HepG2 (cell line): ENCODE measurements at regions not wholly inside any gene's neighbourhood (a gene's known extent, or its start where the extent isn't known, plus 50 kb on each side); places are given as distances from the start of the nearest gene placed in this dataset.

Experiments
- ATAC-seq: fragments of 200-7000 bp; cut with Tn5 transposase; 3 replicates; pipeline ENCODE4 v1.9.1; 2020; ENCODE audit warnings: mild to moderate bottlenecking, moderate library complexity
- BruUV-seq: library from RNA; stranded (reverse); fragments of 400-500 nt; replicated peaks from 2 replicates; lab custom pipeline; 2021; lab: Mats Ljungman, UMichigan
- CTCF ChIA-PET: fragments of 300-600 bp; formaldehyde crosslinking; extraction: SDS; loops from one replicate; lab custom pipeline; 2021; ENCODE audit warnings: low total read pairs, inconsistent platforms, low intra/inter-chr PET ratio; lab: Yijun Ruan, JAX
- POLR2A ChIA-PET: fragments of 350-600 bp; sonication (Branson Sonifier 250); formaldehyde crosslinking; loops from one replicate; lab custom pipeline; 2020; ENCODE audit warnings: antibody characterized with exemption, inconsistent platforms; lab: Yijun Ruan, JAX
- DNase-seq: peaks from one replicate; pipeline ENCODE4 v3.0.0-alpha.2; 2015; ENCODE audit warnings: low spot score
- FAIRE-seq: peaks from 3 replicates; lab custom pipeline; 2011; peaks lifted over from hg19 to GRCh38; lab: Jason Lieb, UNC
- H2AFZ ChIP-seq: one replicate; pipeline ENCODE4 v1.6.1; 2011; ENCODE audit warnings: low read length, inconsistent platforms
- H3K27ac ChIP-seq: fragments of 300-600 bp; 3 replicates; pipeline ENCODE4 v1.8.0; 2011; ENCODE audit warnings: mixed run types, mild to moderate bottlenecking, mixed read lengths, low read length, inconsistent platforms; ENCODE audit not compliant: insufficient read depth; ENCODE audit errors: extremely low read length
- H3K27me3 ChIP-seq, 2 experiments: fragments of 200-600 bp in 1 of 2; 2 replicates in 1 of 2; 3 replicates in 1 of 2; pipeline versions ENCODE4 v1.6.0 to v1.8.0; 2011; ENCODE audit warnings: low read length in 2 of 2, mild to moderate bottlenecking in 2 of 2, moderate library complexity in 2 of 2, inconsistent platforms in 1 of 2; ENCODE audit not compliant: insufficient read depth in 2 of 2, control insufficient read depth in 1 of 2
- H3K36me3 ChIP-seq, 2 experiments: fragments of 200-600 bp in 1 of 2; replicated peaks in 1 of 2; 2 replicates in 1 of 2; 3 replicates in 1 of 2; pipeline versions ENCODE4 v1.5.1 to v1.8.0; 2011; ENCODE audit warnings: low read length in 2 of 2, inconsistent platforms in 1 of 2; ENCODE audit not compliant: insufficient read depth in 2 of 2, control insufficient read depth in 1 of 2
- H3K4me1 ChIP-seq: 2 replicates; pipeline ENCODE4 v1.5.1; 2012; ENCODE audit warnings: low read length, inconsistent platforms; ENCODE audit not compliant: insufficient read depth
- H3K4me2 ChIP-seq: 2 replicates; pipeline ENCODE4 v1.6.0; 2011; ENCODE audit warnings: low read depth, low read length, inconsistent platforms
- H3K4me3 ChIP-seq, 3 experiments: fragments of 200-600 bp in 1 of 3; sonication (generic), shearing (Covaris generic) in 1 of 3; replicated peaks in 1 of 3; 2 replicates each; pipeline ENCODE4 v1.5.1; 2011 to 2016; ENCODE audit warnings: low read length in 3 of 3, inconsistent platforms in 2 of 3, low read depth in 2 of 3, mild to moderate bottlenecking in 2 of 3, control low read depth in 1 of 3, mixed read lengths in 1 of 3; ENCODE audit not compliant: insufficient read depth in 1 of 3
- H3K79me2 ChIP-seq: one replicate; pipeline ENCODE4 v1.6.1; 2011; ENCODE audit warnings: low read length, inconsistent platforms; ENCODE audit not compliant: insufficient read depth
- H3K9ac ChIP-seq: 2 replicates; pipeline ENCODE4 v1.6.0; 2011; ENCODE audit warnings: mild to moderate bottlenecking, low read depth, low read length, inconsistent platforms; ENCODE audit not compliant: insufficient read depth
- H3K9me3 ChIP-seq: 2 replicates; pipeline ENCODE4 v1.5.1; 2012; ENCODE audit warnings: mild to moderate bottlenecking, low read length
- H4K20me1 ChIP-seq: 2 replicates; pipeline ENCODE4 v1.6.0; 2011; ENCODE audit warnings: inconsistent platforms, mild to moderate bottlenecking, low read length, moderate library complexity; ENCODE audit not compliant: insufficient read depth
- BATF2 ChIP-seq: sonication (generic); formaldehyde crosslinking; IDR thresholded peaks from 2 replicates; pipeline ENCODE4 v1.8.0; 2022; ENCODE audit warnings: mild to moderate bottlenecking, missing genetic modification reagents, moderate library complexity
- FIP1L1 ChIP-seq: fragments of 200-400 bp; formaldehyde crosslinking; IDR thresholded peaks from 2 replicates; pipeline ENCODE4 v1.6.1; 2018; ENCODE audit warnings: low read depth, mild to moderate bottlenecking, low read length, moderate library complexity, borderline replicate concordance; ENCODE audit not compliant: insufficient read depth
- GLI4 ChIP-seq: sonication (generic); formaldehyde crosslinking; IDR thresholded peaks from 2 replicates; pipeline ENCODE4 v1.5.1; 2020; ENCODE audit warnings: missing genetic modification reagents, mild to moderate bottlenecking, moderate library complexity, borderline replicate concordance
- JDP2 ChIP-seq: sonication (generic); formaldehyde crosslinking; IDR thresholded peaks from 2 replicates; pipeline ENCODE4 v1.8.1; 2022; ENCODE audit warnings: missing genetic modification reagents, borderline replicate concordance
- MEIS2 ChIP-seq: sonication (generic); formaldehyde crosslinking; IDR thresholded peaks from 2 replicates; pipeline ENCODE4 v1.9.0; 2021; ENCODE audit warnings: mild to moderate bottlenecking, missing genetic modification reagents
- RBFOX2 ChIP-seq: fragments of 200-400 bp; formaldehyde crosslinking; IDR thresholded peaks from 2 replicates; pipeline ENCODE4 v1.6.1; 2017; ENCODE audit warnings: low read depth, mild to moderate bottlenecking, low read length
- ZBTB33 ChIP-seq: sonication (generic); formaldehyde crosslinking; IDR thresholded peaks from 2 replicates; pipeline ENCODE4 v1.4.0; 2020; ENCODE audit warnings: missing genetic modification reagents
- ZBTB43 ChIP-seq: sonication (generic); formaldehyde crosslinking; conservative IDR thresholded peaks from 2 replicates; pipeline ENCODE4 v1.4.0; 2020; ENCODE audit warnings: missing genetic modification reagents
- ZNF142 ChIP-seq: sonication (generic); formaldehyde crosslinking; IDR thresholded peaks from 2 replicates; pipeline ENCODE4 v1.4.0; 2020; ENCODE audit warnings: missing genetic modification reagents
- ZNF18 ChIP-seq: sonication (generic); formaldehyde crosslinking; IDR thresholded peaks from 2 replicates; pipeline ENCODE4 v1.8.0; 2022; ENCODE audit warnings: mild to moderate bottlenecking, missing genetic modification reagents; ENCODE audit not compliant: insufficient replicate concordance
- ZNF720 ChIP-seq: sonication (generic); formaldehyde crosslinking; IDR thresholded peaks from 2 replicates; pipeline ENCODE4 v1.4.0; 2020; ENCODE audit warnings: missing genetic modification reagents
- in situ Hi-C: cut with HindIII; loops from 2 replicates; pipeline ENCODE4 v1.10.0; 2017; ENCODE audit warnings: low pct_unique_long_range_greater_than_20kb; ENCODE audit not compliant: extremely low pct_ligation_motif_present
- intact Hi-C: fragments of 100-400 bp; cut with micrococcal nuclease; formaldehyde crosslinking; loops from one replicate; pipeline ENCODE4 v1.10.0; 2022; ENCODE audit not compliant: unreplicated experiment

- TF ChIP-seq ZNF18 (CRISPR knock-in tag) = no peak
Measured at GRCh38 chr11:122414406-122415018, 241.0 kb upstream of the UBASH3B start (continued).

GRCh38 chr11:122413677-122414076, 241.8 kb upstream of the UBASH3B start:
- no peak overlapping the region for H3K4me3 ChIP-seq
- ChIA-PET POLR2A (no interaction called here), CTCF (no interaction called here)
- in situ Hi-C loops (no loop called here), intact Hi-C loops (no loop called here)
- H3K27ac ChIP-seq = no peak overlapping the region
- peaks cover 9% of the 10 kb centered on the region for H3K9me3 ChIP-seq
- H2AFZ ChIP-seq = no peak overlapping the region
- no peak for ATAC-seq
- no peaks in the 10 kb centered on the region for H4K20me1 ChIP-seq
- no peaks in the 10 kb centered on the region for H3K79me2 ChIP-seq
- no peak overlapping the region for H3K4me2 ChIP-seq
- FAIRE-seq = no peak
- H3K27me3 ChIP-seq = no peaks in the 10 kb centered on the region
- BruUV-seq = no TSS peak
- H3K9ac ChIP-seq = no peak overlapping the region
- H3K36me3 ChIP-seq = no peaks in the 10 kb centered on the region
- no peaks in the 10 kb centered on the region for H3K4me1 ChIP-seq
- DNase-seq = no peak
- TF ChIP-seq ZNF142 (CRISPR knock-in tag) = no peak
- no peak for TF ChIP-seq JDP2 (CRISPR knock-in tag)
- no peak for TF ChIP-seq MEIS2 (CRISPR knock-in tag)
- no peak for TF ChIP-seq RBFOX2
- TF ChIP-seq ZBTB43 = no peak
- no peak for TF ChIP-seq ZNF720 (CRISPR knock-in tag)
- no peak for TF ChIP-seq FIP1L1
- no peak for TF ChIP-seq GLI4 (CRISPR knock-in tag)
- no peak for TF ChIP-seq BATF2 (CRISPR knock-in tag)
- no peak for TF ChIP-seq ZBTB33 (CRISPR knock-in tag)
